GM19395 (cell line): ENCODE measurements at regions not wholly inside any gene's neighbourhood (a gene's known extent, or its start where the extent isn't known, plus 50 kb on each side); places are given as distances from the start of the nearest gene placed in this dataset.

ENCODE experiments used
- ATAC-seq: cut with Tn5 transposase; IDR thresholded peaks from one replicate; pipeline ENCODE4 v1.9.1; 2021; ENCODE audit warnings: mild to moderate bottlenecking, moderate library complexity; ENCODE audit not compliant: unreplicated experiment

GRCh38 chr9:120138955-120139354 is 441.0 kb downstream of the CDK5RAP2 start:
- ATAC-seq, result no peak

- ATAC-seq, result no peak
Measured at GRCh38 chr9:120137186-120137840, 442.7 kb downstream of the CDK5RAP2 start.

- no peak for ATAC-seq
Measured at GRCh38 chr9:120136696-120137095, 443.3 kb downstream of the CDK5RAP2 start.

DNA sequence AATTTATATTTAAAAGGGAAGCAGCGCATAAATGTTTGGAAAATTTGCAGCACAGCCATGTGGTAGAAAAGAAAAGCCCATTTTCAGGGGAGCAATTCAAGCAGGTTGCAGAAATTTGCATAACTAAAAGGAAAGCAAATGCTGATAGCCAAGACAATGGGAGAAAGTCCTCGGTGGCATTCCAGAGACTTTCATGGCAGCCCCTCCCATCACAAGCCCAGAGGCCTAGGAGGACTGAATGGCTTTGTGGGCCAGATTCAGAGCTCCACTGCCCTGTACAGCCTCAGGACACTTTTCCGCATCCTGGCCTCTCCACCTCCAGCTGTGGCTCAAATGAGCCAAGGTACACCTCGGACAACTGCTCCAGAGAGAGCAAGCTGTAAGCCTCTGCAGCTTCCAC is 462.9 kb downstream of the CDK5RAP2 start:
- ATAC-seq, result no peak

GRCh38 chr9:120110520-120110919 is 469.4 kb downstream of the CDK5RAP2 start:
- ATAC-seq, result no peak

GRCh38 chr9:120109242-120109641 is 470.7 kb downstream of the CDK5RAP2 start:
- ATAC-seq, result no peak

GRCh38 chr9:120107138-120107537 is 472.8 kb downstream of the CDK5RAP2 start:
- ATAC-seq, result no peak

GRCh38 chr9:120104771-120105170 is 475.2 kb downstream of the CDK5RAP2 start:
- no peak for ATAC-seq

GRCh38 chr9:120100595-120100994 is 479.4 kb downstream of the CDK5RAP2 start:
- ATAC-seq, result no peak

DNA sequence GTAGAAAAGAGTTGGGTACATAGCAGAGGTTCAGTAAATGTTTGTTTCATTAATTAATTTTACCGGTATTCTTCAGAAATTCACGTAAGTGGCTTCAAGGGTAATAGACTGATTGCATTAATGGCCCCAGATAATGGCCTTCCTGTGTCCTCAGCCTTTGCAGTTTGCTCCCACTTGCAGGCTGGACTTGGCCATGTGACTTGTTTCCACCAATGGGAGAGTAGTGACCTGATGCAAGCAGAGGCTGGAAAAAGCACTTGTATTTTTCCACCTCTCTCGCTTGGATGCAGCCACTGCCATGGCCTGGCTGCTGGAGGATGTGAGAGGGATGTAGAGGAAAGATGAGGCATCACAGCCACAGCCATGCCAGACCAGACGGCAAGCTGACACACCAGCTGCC is 480.9 kb downstream of the CDK5RAP2 start:
- ATAC-seq, result no peak

- no peak for ATAC-seq
Measured at GRCh38 chr9:120098584-120098983, 481.4 kb downstream of the CDK5RAP2 start.

- ATAC-seq, result no peak
Measured at GRCh38 chr9:120091206-120091605, 488.8 kb downstream of the CDK5RAP2 start.

DNA sequence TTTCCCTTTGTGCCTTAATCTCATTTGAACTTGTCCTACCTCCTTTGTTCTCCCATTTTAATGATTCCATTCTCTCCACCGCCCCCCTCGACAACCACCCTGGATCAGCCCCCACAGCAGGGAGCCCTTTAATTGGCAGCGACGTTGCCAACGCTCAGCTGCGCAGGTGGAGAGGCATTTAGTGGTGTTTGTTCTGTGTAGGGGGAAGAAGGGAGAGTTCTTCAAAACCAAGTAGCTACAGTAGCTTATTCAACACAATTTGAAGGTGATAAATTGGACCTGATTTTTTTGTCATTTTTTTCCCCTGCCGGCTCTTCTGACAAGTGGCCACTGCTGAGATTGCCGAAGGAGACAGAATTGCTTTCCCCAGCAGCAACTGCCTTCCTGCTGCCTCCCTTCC is 499.1 kb downstream of the CDK5RAP2 start:
- no peak for ATAC-seq

GRCh38 chr9:120078112-120078511 is 501.9 kb downstream of the CDK5RAP2 start:
- ATAC-seq, result no peak

- no peak for ATAC-seq
Measured at GRCh38 chr9:120071760-120072159, 508.2 kb downstream of the CDK5RAP2 start.

GRCh38 chr9:120066315-120066714 is 513.7 kb downstream of the CDK5RAP2 start:
- ATAC-seq, result no peak

DNA sequence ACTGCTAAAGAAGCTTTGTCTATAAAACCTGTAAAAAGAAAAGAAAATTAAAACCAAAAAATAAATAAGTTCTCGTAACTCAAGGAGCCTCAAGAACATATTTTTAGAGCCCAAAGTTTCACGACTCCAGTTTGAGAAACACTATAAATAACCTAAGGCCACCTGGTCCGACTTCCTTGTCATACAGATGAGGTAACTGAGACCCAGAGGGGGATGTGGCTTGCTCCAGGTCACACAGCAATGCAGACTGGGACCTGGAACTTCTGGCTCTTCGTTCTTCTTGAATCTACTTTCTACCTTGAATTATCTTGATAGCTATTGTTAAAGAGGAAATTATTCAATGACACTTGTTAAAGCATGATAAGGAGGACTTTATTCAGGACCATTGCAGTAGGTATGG is 514.8 kb downstream of the CDK5RAP2 start:
- no peak for ATAC-seq

GRCh38 chr9:120045011-120045410 is 535.0 kb downstream of the CDK5RAP2 start:
- ATAC-seq, result no peak

DNA sequence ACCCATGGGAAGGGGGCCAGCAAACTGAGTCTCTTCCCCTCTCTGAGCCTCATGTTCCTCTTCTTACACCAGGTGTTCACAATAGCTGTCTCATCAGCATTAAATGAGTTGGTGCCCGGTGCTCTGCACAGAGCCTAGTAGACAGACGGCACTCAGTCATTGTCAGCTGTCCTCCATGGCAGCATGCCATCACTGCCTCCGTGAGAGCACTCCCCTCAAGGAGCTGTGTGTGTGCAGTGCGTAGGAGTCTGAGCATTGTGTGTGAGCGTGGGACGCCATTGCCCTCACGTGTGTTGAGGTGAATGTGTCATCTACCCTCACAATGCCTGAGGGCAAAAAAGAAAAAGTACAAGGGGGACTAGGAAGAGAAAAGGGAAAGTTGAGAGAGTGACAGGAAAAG is 536.5 kb downstream of the CDK5RAP2 start:
- no peak for ATAC-seq

GRCh38 chr9:120040896-120041295 is 539.1 kb downstream of the CDK5RAP2 start:
- ATAC-seq, result no peak

DNA sequence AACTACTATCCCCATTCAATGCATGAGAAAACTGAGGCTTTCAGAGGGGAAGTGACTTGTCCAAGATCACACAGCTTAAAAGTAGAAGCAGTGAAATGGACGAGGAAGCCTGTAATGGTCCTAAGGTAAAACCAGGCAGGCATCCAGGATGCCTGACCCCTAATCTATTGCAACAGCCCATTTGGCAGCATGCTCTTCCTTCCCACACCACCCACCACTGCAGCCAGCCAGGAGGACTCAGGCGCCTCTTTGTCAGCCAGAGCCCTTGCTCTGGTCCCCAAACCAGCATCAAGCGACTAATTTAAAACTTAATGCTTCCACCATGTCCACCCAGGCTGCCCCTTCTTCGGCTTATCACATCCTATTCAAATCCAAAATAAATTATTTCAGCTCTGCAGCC is 541.6 kb downstream of the CDK5RAP2 start:
- ATAC-seq, result no peak

DNA sequence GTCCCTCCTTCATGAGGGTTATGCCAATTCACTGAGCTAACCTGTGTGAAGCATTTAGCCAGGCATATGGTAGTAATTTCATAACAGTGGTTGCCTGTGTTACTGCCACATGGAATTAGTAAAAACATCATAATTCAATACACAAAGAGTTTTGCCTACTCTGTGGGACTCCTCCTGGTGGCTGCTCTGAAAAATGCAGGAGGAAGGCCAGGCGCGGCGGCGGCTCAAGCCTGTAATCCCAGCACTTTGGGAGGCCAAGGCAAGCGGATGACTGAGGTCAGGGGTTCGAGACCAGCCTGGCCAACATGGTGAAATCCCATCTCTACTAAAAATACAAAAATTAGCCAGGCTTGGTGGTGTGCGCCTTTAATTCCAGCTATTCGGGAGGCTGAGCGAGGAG is 547.3 kb downstream of the CDK5RAP2 start:
- ATAC-seq, result no peak

DNA sequence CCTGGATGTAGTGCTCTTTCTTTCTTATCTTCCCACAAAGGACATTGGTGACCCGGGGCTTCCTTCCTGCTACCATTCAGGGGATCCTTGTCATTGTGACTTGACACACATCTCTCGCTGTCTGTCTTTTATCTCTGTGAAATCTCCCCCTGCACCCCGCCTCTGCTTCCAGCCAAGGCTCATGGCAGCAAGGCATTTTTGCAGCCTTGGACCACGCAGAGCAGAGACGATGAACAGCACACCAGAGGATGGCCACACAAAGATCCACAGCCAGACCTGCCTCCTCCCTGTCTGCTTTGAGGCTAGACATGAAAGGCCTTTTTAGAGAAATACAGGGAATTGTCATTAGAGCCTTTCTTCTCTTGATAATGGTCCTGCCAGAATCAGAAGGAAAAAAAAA is 549.1 kb downstream of the CDK5RAP2 start:
- no peak for ATAC-seq
